Breast epithelium (tissue), 3 donors: ENCODE measurements at regions not wholly inside any gene's neighbourhood (a gene's known extent, or its start where the extent isn't known, plus 50 kb on each side); places are given as distances from the start of the nearest gene placed in this dataset.

Experiments used
- POLR2A ChIP-seq: fragments of 450-650 bp; IDR thresholded peaks from one replicate; pipeline ENCODE4 v1.6.1; 2016; ENCODE audit warnings: antibody characterized with exemption, mild to moderate bottlenecking, moderate library complexity
- POLR2AphosphoS5 ChIP-seq, 3 donors: sonication (generic); formaldehyde crosslinking; IDR thresholded peaks; one replicate each; pipeline ENCODE4 v1.6.1; 2017; ENCODE audit warnings: antibody characterized with exemption in 3 of 3
- TF ChIP-seq, protein P1 (sequence below), 3 donors: fragments of 450-650 bp; IDR thresholded peaks; one replicate each; pipeline ENCODE4 v1.5.1; 2016 to 2017; ENCODE audit warnings: antibody characterized with exemption in 3 of 3, mild to moderate bottlenecking in 3 of 3, moderate library complexity in 3 of 3

DNA sequence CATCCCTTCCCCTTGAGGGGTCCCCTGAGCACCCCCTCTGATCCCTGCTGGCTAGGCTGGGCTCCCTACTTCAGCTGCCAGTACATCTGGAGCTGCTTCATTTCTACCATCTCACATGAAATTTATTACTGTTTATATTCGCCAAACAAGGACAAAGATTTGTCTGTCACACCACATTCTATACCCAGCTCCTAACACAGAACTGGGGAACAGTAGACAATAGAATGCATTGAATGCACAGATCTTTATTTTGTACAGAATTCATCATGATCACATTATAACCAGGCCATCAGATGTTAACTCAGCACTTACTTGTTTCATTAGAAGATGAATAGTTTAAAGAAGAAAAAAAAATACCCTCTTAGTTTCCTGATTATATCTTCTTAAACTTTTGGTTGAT, 159.4 kb downstream of the KLF5 start:
- TF ChIP-seq, protein P1, sequence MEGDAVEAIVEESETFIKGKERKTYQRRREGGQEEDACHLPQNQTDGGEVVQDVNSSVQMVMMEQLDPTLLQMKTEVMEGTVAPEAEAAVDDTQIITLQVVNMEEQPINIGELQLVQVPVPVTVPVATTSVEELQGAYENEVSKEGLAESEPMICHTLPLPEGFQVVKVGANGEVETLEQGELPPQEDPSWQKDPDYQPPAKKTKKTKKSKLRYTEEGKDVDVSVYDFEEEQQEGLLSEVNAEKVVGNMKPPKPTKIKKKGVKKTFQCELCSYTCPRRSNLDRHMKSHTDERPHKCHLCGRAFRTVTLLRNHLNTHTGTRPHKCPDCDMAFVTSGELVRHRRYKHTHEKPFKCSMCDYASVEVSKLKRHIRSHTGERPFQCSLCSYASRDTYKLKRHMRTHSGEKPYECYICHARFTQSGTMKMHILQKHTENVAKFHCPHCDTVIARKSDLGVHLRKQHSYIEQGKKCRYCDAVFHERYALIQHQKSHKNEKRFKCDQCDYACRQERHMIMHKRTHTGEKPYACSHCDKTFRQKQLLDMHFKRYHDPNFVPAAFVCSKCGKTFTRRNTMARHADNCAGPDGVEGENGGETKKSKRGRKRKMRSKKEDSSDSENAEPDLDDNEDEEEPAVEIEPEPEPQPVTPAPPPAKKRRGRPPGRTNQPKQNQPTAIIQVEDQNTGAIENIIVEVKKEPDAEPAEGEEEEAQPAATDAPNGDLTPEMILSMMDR (IDR thresholded peaks at IDR 0.05) = no peak
- no peak for TF ChIP-seq POLR2A
- TF ChIP-seq POLR2AphosphoS5 (IDR thresholded peaks at IDR 0.05) = no peak
